A673 (cell line): ENCODE measurements at regions not wholly inside any gene's neighbourhood (a gene's known extent, or its start where the extent isn't known, plus 50 kb on each side); places are given as distances from the start of the nearest gene placed in this dataset.

ENCODE experiments used
- EZH2 ChIP-seq: fragments of 200-600 bp; sonication (generic); IDR thresholded peaks from 2 replicates; pipeline ENCODE4 v1.6.1; 2017; ENCODE audit warnings: borderline replicate concordance, low read depth, mild to moderate bottlenecking, mixed read lengths, antibody characterized with exemption, low read length; ENCODE audit not compliant: poor library complexity, severe bottlenecking
- TF ChIP-seq, protein P1 (sequence below): fragments of 300-800, 200-600 bp; sonication (generic); conservative IDR thresholded peaks from 2 replicates; pipeline ENCODE4 v1.5.1; 2017; ENCODE audit warnings: low read depth, mild to moderate bottlenecking, antibody characterized with exemption, low read length, moderate library complexity, mixed read lengths

DNA sequence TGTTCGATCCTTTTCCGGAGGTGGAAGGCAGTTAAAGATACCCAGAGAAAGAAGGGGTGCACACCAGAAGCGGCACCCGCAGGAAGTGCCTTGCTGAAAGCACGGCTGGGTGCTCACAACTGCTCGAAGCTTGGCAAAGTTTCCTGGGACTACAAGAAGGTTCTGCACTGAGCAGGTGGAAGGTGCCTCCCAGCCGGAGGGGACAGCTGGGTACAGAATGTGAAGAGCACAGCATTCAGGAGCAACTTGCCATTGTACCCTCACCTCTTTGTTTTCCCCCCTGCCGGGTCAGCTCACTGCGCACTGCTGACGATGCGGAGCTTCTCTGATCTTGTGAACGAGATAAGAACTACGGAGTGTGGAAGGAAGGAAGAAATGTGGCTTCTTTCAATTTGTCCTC is 289.2 kb downstream of the FBXW7 start:
- TF ChIP-seq, protein P1, sequence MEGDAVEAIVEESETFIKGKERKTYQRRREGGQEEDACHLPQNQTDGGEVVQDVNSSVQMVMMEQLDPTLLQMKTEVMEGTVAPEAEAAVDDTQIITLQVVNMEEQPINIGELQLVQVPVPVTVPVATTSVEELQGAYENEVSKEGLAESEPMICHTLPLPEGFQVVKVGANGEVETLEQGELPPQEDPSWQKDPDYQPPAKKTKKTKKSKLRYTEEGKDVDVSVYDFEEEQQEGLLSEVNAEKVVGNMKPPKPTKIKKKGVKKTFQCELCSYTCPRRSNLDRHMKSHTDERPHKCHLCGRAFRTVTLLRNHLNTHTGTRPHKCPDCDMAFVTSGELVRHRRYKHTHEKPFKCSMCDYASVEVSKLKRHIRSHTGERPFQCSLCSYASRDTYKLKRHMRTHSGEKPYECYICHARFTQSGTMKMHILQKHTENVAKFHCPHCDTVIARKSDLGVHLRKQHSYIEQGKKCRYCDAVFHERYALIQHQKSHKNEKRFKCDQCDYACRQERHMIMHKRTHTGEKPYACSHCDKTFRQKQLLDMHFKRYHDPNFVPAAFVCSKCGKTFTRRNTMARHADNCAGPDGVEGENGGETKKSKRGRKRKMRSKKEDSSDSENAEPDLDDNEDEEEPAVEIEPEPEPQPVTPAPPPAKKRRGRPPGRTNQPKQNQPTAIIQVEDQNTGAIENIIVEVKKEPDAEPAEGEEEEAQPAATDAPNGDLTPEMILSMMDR: no peak
- no peak for TF ChIP-seq EZH2
